T follicular helper cell (primary cell): ENCODE measurements at regions not wholly inside any gene's neighbourhood (a gene's known extent, or its start where the extent isn't known, plus 50 kb on each side); places are given as distances from the start of the nearest gene placed in this dataset.

Experiments
- DNase-seq: peaks from one replicate; pipeline ENCODE4 v3.0.0-alpha.2; 2020; ENCODE audit warnings: low read depth

DNA sequence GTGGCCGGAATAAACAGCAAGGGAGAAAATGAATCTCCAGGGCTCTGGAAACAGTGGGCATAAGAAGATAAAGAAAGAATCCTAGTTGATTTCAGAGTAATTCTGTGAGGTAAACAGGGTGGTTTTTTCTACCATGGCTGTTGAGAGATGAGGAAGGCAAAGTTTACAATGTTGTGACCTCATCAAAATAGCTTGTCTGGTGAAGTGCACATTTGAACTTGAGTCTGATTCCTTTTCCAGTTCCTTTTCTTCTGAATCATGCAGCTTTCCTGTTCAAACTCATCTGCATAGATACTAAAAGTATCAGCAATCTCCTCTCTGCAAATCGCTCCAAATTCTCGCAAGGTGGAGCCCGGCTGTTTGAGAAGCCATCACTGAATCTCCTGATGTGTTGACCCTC lies 161.7 kb downstream of the PLPP3 start:
- no peak for DNase-seq

DNA sequence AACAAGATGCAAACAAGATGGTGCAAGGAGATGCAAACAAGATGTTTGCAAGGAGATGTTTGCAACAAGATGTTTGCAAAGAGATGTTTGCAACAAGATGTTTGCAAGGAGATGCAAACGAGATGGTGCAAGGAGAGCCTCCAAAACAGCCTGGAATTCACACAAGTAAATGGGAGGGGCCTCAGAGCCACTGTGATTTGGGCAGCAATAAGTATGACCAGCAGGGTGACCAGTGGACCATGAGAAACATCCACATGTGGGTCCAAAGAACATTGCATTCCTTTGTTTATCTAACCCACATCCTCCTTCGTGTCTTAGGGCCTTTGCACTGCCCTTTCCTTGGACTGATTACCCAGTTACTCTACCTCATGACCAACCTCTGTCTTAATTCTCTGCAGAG lies 162.9 kb downstream of the PLPP3 start:
- DNase-seq: no peak

GRCh38 chr1:56415720-56416119 lies 163.6 kb downstream of the PLPP3 start:
- DNase-seq: no peak

DNA sequence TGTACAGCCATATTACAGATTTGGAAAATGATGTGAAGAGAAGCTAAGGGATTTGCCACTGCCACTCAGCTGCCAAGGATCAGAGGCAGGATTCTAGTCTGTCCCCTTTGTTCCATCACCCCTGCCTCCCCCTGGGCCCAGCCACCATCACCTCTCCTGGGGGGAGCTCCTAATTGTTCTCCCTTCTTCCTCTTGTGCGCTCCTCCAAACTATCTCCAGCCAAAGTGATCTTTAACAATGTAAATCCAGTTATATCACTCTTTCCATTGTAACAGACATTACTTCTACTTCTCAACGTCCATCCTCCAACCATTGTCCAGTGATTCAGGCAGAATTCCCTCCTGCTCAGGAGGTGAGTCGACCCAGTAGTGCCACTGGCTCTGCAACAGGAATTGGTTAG lies 164.1 kb downstream of the PLPP3 start:
- DNase-seq: no peak

DNA sequence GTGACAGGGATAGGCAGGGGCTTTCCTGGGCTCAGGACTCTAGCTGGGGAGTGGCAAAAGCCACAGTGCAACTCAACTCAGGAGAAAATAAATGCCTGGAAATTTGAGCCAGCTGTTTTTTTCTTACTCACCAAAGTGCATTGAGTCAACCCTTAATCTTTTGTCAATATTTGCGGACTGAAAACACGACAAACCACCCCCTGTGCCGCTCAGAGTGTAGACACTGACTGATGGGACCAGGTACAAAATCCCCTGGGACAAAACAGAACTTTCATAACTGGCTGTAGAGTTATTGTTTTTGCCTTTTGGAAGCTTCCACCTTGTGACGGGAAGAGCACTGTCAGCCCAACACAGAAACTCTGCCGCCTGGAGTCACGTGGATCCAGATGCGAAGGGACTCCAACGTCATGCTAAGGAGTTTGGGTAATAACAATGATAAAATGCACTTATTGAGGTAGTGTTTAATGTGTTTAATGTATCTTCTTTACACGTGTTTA lies 164.6 kb downstream of the PLPP3 start:
- DNase-seq: no peak

DNA sequence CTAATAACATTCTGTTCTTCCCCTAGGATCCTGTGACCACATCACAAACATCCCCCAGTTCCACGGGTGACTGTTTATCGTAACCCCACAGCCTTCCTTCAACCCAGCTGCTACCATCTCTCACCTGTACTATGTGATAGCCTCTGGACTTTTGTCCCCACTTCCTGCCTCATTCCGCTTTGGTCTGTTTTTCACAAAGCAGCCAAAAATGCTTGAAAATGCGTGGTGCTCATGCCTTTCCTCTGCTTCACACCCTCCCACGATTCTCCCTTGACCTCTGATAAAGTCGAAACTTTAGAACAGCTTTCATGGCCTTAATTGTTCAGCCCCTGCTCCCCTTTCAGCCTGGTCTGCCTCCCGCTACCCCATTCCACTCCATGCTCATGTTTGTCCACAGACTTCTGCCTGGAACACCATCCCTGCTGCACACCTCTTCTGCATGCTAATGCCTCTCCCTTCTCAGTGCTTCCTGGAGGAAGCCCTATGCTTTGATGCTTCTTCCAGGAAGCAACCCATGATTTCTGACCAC lies 165.6 kb downstream of the PLPP3 start:
- DNase-seq: no peak

DNA sequence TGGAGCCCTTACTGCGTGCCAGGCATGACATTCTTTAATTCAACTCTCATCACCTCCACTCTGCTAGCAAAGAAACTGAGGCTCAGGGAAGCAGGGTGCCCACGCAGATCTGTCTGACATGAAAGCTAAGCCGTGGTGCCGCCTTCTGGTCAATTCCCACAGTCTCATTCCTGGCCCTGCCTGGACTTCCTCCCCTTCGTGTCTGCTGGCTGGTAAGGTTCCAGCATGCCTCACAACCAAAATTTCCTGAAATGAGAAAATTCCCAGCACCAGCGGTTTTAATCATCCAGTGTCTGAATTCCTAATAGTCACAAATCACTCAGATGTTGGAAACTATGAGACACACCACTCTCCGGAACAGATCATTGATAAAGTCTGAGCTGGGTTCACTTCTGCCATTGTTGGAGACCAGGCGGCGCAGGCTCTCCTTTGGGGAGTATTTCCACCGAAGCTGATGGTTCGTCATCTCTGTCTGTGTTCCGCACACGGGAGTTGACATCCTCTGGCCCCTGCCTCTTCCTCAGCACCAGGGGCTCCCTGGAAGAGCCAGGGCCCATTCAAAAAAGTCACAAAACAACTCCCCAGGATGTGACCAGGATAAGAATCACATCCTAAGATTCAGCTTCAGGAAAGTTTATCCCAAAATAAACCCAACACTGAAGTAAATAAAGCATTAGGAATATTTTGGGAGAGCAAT lies 167.7 kb downstream of the PLPP3 start:
- no peak for DNase-seq

GRCh38 chr1:56411021-56411420 lies 168.3 kb downstream of the PLPP3 start:
- no peak for DNase-seq

GRCh38 chr1:56410405-56410804 lies 169.0 kb downstream of the PLPP3 start:
- no peak for DNase-seq

DNA sequence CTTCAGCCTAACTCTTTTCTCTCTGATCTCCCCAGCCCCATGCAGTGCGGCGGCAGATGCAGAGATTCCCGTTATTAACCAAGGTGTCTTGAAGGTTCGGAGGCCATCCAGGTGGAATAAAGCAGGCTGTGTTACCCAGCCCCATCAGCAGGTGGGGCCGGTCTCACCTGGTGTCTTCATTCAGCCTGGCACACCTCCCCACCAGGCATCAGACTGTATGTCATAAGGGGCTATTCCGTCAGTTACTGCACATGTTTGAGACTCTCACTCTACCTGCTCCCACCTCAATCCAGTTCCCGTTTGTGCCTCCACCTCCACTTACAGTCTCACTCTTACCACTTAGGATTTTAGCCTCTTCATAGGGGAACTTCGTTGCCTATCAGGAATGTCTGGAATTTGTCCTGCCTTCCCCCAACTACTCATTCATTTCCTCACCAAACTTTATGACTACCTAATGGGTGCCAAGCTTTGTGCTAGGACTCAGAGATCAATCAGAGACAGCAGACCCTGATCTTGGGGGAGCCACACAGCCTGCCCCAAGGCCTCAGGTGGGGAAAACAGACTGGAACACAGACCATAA lies 170.2 kb downstream of the PLPP3 start:
- no peak for DNase-seq

DNA sequence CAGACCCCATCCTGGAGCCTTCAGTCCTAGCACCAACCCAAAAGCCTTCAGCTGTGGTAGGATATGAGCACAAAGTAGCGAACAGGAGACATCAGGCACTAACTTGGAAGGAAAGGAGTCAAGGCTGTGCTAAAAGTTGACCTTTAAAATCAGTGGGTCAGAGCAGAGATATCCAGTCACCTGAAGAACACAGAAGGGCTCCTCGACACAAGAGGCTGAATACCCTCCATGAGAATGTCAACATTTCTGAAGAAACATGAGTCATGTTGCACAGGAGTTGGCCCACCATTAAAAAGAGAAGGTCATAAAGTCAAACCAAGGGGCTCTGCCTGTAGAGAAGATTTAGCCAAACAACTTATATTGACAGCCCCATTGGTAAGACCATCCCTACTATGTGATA lies 172.5 kb downstream of the PLPP3 start:
- no peak for DNase-seq

GRCh38 chr1:56404561-56405030 lies 174.8 kb downstream of the PLPP3 start:
- DNase-seq: no peak

DNA sequence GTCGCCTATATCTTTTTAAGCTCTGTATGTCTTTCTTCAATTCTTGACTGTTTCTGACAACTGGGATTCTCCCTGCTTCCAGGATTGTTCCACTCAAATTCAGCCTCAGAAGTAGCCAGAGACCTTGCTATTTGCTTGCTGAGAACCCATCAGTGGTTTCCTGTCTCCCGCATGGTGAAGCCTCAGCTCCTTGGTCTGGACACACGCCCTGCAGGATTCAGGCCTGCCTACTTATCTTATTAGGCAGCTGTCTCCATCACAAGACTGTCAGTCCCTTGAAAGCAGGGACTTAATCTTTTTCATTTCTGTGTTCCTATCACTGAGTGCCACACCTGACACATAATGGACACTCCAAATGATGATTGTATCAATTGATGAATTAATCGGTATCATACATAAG lies 175.3 kb downstream of the PLPP3 start:
- DNase-seq: no peak

DNA sequence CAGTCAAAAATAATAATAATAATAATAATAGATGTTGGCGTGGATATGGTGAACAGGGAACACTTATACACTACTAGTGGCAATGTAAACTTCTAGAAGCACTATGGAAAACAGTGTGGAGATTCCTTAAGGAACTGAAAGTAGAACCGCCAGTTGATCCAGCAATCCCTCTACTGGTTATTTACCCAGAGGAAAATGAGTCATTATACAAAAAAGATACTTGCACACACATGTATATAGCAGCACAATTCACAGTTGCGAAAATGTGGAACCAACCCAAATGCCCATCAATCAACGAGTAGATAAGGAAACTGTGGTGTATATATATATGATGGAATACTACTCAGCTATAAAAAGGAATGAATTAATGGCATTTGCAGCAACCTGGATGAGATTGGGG lies 176.0 kb downstream of the PLPP3 start:
- DNase-seq: no peak

GRCh38 chr1:56401191-56401590 lies 178.2 kb downstream of the PLPP3 start:
- no peak for DNase-seq

- no peak for DNase-seq
Observed at GRCh38 chr1:56400526-56400925, 178.8 kb downstream of the PLPP3 start.

- no peak for DNase-seq
Observed at GRCh38 chr1:56399795-56400194, 179.6 kb downstream of the PLPP3 start.

GRCh38 chr1:56399326-56399725 lies 180.0 kb downstream of the PLPP3 start:
- no peak for DNase-seq

DNA sequence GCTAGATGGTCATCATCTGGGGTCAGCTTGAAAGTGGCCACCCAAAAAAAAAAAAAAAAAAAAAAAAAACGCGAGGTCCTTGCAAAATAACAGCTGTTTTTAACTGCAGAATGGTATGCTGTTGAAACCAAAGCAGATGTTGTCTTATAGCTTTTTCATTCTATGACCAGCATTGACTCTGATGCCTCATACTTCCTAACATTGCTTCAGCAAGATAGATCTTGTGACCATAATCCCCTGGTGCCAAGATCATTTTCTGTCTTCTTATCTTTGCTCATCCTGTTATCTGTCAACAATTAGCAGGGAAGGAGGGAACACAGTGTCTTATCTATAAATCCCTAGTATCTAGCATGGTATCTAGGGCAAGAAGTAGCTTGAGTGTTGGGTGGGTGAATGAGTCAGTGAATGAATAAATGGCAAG lies 181.5 kb downstream of the PLPP3 start:
- no peak for DNase-seq

DNA sequence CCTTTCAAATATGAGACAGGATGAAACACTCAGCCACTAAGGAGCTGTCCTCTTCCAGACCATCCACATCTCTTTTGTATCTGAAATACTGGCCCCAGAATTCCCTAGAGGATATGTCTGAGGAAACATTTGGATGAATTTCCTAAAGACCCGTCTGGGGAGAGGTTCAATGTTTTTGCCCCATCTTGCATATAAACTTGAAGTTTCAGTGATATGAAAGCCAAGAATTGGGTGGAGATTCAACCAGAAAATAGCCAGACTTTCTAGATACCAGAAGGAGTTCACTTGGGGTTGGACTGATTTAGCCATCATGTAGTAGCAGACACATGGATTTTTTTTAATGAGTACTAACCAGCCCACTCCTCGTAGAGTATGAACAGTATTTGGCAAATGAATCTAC lies 182.0 kb downstream of the PLPP3 start:
- DNase-seq: no peak

GRCh38 chr1:56396581-56396980 lies 182.8 kb downstream of the PLPP3 start:
- no peak for DNase-seq

DNA sequence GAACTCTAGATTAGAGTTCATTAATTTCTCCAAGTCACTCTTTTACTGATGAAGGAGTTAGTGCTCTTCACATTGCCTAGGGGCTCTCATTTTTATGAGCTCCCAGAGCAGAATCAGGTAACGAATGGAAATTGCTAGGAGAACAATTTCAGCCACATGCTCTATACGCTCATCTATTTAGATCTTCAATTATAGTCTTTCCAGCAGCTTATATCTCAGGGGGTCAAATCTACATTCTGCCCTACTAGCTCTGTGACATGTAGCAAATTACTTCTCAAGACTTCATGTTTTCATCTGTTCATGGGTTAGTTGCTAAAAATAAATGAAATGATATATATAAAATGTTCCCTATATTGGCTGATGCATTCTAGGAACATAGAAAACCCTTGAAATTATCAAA lies 183.6 kb downstream of the PLPP3 start:
- no peak for DNase-seq

DNA sequence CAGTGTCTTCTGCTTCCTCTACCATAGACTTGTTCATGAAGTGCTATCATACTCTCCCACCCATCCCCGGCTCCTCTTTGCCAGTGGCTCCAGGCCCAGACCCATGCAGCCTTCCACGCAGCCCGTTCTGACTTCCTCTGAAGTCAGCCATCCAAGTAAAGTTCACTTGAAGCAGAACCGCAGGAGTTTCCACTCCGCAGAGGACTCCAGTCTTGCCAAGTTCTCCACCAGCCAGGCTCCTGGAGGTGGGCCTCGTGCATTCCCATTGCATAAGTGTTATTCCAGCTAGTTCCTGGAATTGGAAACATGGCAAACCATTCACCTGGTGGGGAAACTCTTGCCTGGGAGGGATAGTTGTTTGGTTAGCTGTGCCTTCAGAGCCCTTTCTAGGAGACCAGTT lies 185.1 kb downstream of the PLPP3 start:
- DNase-seq: no peak
